ENCODE measurements at regions not wholly inside any gene's neighbourhood (a gene's known extent, or its start where the extent isn't known, plus 50 kb on each side); places are given as distances from the start of the nearest gene placed in this dataset.

DNA sequence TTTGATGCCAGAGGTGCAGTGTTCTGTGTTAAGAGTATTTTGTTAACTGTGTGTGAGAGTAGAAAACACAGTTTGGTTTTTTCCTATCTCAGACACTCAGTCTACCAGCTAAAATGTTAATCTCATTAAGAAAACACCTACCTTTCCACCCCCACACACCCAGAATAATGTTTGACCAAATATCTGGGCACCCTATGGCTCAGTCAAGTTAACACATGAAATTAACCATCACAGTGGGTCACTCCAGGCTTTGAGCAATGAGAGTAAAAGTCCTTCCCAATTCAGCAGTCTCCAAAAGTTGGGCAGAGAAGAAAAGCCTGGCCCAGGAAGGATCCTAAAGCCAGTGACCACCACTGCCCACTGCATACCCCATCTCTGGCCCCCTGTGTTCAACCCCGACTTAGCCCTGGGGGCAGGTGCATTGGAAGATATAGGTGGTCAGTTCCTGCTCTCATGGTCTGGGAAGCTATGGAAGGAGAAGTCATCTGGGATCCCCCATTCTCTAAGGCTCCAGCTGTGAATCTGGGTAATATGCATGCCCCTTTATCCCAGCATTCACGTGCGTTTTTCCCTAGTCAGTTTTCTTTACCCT is 50.2 kb upstream of the CSF3R start:
- ATAC-seq, result no peak
- no peak for TF ChIP-seq GLIS3 (CRISPR knock-in tag; IDR thresholded peaks at IDR 0.05)
- TF ChIP-seq BACH2 (CRISPR knock-in tag; IDR thresholded peaks at IDR 0.05; ENCODE audit: borderline replicate concordance), result no peak
- TF ChIP-seq, protein P1, sequence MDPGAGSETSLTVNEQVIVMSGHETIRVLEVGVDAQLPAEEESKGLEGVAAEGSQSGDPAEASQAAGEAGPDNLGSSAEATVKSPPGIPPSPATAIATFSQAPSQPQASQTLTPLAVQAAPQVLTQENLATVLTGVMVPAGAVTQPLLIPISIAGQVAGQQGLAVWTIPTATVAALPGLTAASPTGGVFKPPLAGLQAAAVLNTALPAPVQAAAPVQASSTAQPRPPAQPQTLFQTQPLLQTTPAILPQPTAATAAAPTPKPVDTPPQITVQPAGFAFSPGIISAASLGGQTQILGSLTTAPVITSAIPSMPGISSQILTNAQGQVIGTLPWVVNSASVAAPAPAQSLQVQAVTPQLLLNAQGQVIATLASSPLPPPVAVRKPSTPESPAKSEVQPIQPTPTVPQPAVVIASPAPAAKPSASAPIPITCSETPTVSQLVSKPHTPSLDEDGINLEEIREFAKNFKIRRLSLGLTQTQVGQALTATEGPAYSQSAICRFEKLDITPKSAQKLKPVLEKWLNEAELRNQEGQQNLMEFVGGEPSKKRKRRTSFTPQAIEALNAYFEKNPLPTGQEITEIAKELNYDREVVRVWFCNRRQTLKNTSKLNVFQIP (CRISPR knock-in tag; IDR thresholded peaks at IDR 0.05; ENCODE audit: borderline replicate concordance, low read depth), result no peak
- no peak for TF ChIP-seq ZFP3 (CRISPR knock-in tag; IDR thresholded peaks at IDR 0.05)
- TF ChIP-seq ZNF565 (CRISPR knock-in tag; conservative IDR thresholded peaks at IDR 0.05; ENCODE audit: low read depth), result no peak
- no peak for TF ChIP-seq CSDC2 (CRISPR knock-in tag; IDR thresholded peaks at IDR 0.05)
- no peak for TF ChIP-seq ARNTL (CRISPR knock-in tag; IDR thresholded peaks at IDR 0.05; ENCODE audit: borderline replicate concordance, low read depth)
- no peak for TF ChIP-seq ZNF70 (CRISPR knock-in tag; IDR thresholded peaks at IDR 0.05)
- no peak for TF ChIP-seq PPARA (CRISPR knock-in tag; IDR thresholded peaks at IDR 0.05; ENCODE audit: borderline replicate concordance)
- TF ChIP-seq, protein P2, sequence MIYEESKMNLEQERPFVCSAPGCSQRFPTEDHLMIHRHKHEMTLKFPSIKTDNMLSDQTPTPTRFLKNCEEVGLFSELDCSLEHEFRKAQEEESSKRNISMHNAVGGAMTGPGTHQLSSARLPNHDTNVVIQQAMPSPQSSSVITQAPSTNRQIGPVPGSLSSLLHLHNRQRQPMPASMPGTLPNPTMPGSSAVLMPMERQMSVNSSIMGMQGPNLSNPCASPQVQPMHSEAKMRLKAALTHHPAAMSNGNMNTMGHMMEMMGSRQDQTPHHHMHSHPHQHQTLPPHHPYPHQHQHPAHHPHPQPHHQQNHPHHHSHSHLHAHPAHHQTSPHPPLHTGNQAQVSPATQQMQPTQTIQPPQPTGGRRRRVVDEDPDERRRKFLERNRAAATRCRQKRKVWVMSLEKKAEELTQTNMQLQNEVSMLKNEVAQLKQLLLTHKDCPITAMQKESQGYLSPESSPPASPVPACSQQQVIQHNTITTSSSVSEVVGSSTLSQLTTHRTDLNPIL (CRISPR knock-in tag; IDR thresholded peaks at IDR 0.05; ENCODE audit: low read depth), result no peak
- TF ChIP-seq TCF4 (CRISPR knock-in tag; IDR thresholded peaks at IDR 0.05; ENCODE audit: borderline replicate concordance), result no peak
- TF ChIP-seq, protein P3, sequence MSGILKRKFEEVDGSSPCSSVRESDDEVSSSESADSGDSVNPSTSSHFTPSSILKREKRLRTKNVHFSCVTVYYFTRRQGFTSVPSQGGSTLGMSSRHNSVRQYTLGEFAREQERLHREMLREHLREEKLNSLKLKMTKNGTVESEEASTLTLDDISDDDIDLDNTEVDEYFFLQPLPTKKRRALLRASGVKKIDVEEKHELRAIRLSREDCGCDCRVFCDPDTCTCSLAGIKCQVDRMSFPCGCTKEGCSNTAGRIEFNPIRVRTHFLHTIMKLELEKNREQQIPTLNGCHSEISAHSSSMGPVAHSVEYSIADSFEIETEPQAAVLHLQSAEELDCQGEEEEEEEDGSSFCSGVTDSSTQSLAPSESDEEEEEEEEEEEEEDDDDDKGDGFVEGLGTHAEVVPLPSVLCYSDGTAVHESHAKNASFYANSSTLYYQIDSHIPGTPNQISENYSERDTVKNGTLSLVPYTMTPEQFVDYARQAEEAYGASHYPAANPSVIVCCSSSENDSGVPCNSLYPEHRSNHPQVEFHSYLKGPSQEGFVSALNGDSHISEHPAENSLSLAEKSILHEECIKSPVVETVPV (CRISPR knock-in tag; IDR thresholded peaks at IDR 0.05), result no peak
- TF ChIP-seq ISL1 (CRISPR knock-in tag; IDR thresholded peaks at IDR 0.05), result no peak
- TF ChIP-seq OSR1 (CRISPR knock-in tag; IDR thresholded peaks at IDR 0.05), result no peak
- TF ChIP-seq, protein P4, sequence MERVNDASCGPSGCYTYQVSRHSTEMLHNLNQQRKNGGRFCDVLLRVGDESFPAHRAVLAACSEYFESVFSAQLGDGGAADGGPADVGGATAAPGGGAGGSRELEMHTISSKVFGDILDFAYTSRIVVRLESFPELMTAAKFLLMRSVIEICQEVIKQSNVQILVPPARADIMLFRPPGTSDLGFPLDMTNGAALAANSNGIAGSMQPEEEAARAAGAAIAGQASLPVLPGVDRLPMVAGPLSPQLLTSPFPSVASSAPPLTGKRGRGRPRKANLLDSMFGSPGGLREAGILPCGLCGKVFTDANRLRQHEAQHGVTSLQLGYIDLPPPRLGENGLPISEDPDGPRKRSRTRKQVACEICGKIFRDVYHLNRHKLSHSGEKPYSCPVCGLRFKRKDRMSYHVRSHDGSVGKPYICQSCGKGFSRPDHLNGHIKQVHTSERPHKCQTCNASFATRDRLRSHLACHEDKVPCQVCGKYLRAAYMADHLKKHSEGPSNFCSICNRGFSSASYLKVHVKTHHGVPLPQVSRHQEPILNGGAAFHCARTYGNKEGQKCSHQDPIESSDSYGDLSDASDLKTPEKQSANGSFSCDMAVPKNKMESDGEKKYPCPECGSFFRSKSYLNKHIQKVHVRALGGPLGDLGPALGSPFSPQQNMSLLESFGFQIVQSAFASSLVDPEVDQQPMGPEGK (CRISPR knock-in tag; IDR thresholded peaks at IDR 0.05; ENCODE audit: borderline replicate concordance), result no peak
- TF ChIP-seq TOX (CRISPR knock-in tag; IDR thresholded peaks at IDR 0.05; ENCODE audit: borderline replicate concordance), result no peak
- TF ChIP-seq SNAI2 (CRISPR knock-in tag; IDR thresholded peaks at IDR 0.05), result no peak
- no peak for TF ChIP-seq ZC3H10 (CRISPR knock-in tag; IDR thresholded peaks at IDR 0.05)
- TF ChIP-seq, protein P5, sequence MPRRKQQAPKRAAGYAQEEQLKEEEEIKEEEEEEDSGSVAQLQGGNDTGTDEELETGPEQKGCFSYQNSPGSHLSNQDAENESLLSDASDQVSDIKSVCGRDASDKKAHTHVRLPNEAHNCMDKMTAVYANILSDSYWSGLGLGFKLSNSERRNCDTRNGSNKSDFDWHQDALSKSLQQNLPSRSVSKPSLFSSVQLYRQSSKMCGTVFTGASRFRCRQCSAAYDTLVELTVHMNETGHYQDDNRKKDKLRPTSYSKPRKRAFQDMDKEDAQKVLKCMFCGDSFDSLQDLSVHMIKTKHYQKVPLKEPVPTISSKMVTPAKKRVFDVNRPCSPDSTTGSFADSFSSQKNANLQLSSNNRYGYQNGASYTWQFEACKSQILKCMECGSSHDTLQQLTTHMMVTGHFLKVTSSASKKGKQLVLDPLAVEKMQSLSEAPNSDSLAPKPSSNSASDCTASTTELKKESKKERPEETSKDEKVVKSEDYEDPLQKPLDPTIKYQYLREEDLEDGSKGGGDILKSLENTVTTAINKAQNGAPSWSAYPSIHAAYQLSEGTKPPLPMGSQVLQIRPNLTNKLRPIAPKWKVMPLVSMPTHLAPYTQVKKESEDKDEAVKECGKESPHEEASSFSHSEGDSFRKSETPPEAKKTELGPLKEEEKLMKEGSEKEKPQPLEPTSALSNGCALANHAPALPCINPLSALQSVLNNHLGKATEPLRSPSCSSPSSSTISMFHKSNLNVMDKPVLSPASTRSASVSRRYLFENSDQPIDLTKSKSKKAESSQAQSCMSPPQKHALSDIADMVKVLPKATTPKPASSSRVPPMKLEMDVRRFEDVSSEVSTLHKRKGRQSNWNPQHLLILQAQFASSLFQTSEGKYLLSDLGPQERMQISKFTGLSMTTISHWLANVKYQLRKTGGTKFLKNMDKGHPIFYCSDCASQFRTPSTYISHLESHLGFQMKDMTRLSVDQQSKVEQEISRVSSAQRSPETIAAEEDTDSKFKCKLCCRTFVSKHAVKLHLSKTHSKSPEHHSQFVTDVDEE (CRISPR knock-in tag; IDR thresholded peaks at IDR 0.05), result no peak
